Neural cell (in vitro differentiated cells): ENCODE measurements at regions not wholly inside any gene's neighbourhood (a gene's known extent, or its start where the extent isn't known, plus 50 kb on each side); places are given as distances from the start of the nearest gene placed in this dataset.

Experiments used
- EP300 ChIP-seq: fragments of 450-650 bp; conservative IDR thresholded peaks from 2 replicates; pipeline ENCODE4 v1.6.1; 2014; ENCODE audit warnings: antibody characterized with exemption, mild to moderate bottlenecking, moderate library complexity; ENCODE audit not compliant: poor library complexity, severe bottlenecking
- MXI1 ChIP-seq: fragments of 450-650 bp; conservative IDR thresholded peaks from 2 replicates; pipeline ENCODE4 v1.6.1; 2014; ENCODE audit warnings: antibody characterized with exemption, mild to moderate bottlenecking; ENCODE audit not compliant: poor library complexity, severe bottlenecking
- TF ChIP-seq, protein P1 (sequence below): fragments of 450-650 bp; IDR thresholded peaks from 2 replicates; pipeline ENCODE4 v1.5.1; 2014; ENCODE audit warnings: antibody characterized with exemption, mild to moderate bottlenecking, moderate library complexity; ENCODE audit not compliant: poor library complexity, severe bottlenecking
- TF ChIP-seq, protein P2 (sequence below): IDR thresholded peaks from 2 replicates; pipeline ENCODE4 v1.6.1; 2012; ENCODE audit warnings: borderline replicate concordance

DNA sequence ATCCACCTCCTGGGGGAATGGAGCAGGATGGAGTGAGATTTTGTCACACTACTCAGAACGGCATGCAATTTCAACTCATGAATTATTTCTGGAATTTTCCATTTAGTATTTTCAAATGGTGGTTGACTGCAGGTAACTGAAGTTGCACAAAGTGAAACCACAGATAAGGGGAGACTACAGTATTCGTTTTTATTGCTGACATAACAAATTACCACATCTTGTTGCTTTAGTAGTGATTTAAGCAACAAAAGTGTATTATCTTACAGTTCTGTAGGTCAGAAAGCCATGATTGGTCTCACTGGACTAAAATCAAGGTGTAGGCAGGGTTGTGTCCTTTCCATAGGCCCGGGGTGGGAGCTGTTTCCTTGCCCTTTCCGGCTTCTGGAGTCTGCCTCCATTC is 133.4 kb upstream of the B3GAT2 start:
- TF ChIP-seq, protein P1, sequence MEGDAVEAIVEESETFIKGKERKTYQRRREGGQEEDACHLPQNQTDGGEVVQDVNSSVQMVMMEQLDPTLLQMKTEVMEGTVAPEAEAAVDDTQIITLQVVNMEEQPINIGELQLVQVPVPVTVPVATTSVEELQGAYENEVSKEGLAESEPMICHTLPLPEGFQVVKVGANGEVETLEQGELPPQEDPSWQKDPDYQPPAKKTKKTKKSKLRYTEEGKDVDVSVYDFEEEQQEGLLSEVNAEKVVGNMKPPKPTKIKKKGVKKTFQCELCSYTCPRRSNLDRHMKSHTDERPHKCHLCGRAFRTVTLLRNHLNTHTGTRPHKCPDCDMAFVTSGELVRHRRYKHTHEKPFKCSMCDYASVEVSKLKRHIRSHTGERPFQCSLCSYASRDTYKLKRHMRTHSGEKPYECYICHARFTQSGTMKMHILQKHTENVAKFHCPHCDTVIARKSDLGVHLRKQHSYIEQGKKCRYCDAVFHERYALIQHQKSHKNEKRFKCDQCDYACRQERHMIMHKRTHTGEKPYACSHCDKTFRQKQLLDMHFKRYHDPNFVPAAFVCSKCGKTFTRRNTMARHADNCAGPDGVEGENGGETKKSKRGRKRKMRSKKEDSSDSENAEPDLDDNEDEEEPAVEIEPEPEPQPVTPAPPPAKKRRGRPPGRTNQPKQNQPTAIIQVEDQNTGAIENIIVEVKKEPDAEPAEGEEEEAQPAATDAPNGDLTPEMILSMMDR: no peak
- TF ChIP-seq, protein P2, sequence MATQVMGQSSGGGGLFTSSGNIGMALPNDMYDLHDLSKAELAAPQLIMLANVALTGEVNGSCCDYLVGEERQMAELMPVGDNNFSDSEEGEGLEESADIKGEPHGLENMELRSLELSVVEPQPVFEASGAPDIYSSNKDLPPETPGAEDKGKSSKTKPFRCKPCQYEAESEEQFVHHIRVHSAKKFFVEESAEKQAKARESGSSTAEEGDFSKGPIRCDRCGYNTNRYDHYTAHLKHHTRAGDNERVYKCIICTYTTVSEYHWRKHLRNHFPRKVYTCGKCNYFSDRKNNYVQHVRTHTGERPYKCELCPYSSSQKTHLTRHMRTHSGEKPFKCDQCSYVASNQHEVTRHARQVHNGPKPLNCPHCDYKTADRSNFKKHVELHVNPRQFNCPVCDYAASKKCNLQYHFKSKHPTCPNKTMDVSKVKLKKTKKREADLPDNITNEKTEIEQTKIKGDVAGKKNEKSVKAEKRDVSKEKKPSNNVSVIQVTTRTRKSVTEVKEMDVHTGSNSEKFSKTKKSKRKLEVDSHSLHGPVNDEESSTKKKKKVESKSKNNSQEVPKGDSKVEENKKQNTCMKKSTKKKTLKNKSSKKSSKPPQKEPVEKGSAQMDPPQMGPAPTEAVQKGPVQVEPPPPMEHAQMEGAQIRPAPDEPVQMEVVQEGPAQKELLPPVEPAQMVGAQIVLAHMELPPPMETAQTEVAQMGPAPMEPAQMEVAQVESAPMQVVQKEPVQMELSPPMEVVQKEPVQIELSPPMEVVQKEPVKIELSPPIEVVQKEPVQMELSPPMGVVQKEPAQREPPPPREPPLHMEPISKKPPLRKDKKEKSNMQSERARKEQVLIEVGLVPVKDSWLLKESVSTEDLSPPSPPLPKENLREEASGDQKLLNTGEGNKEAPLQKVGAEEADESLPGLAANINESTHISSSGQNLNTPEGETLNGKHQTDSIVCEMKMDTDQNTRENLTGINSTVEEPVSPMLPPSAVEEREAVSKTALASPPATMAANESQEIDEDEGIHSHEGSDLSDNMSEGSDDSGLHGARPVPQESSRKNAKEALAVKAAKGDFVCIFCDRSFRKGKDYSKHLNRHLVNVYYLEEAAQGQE: no peak
- no peak for TF ChIP-seq EP300
- TF ChIP-seq MXI1: no peak
